Stimulated activated CD4-positive, alpha-beta T cell treated with anti-CD3 and anti-CD28 coated beads, TNF-alpha, amount 100 ng/mL, for 4 hours (primary cell): ENCODE measurements at regions not wholly inside any gene's neighbourhood (a gene's known extent, or its start where the extent isn't known, plus 50 kb on each side); places are given as distances from the start of the nearest gene placed in this dataset.

Source experiments
- DNase-seq, 3 experiments: peaks; one replicate each; pipeline ENCODE4 v3.0.0-alpha.2; 2020; ENCODE audit warnings: low read depth in 3 of 3

GRCh38 chr18:5091741-5092140 is 105.3 kb downstream of the AKAIN1 start:
- DNase-seq = no peak

GRCh38 chr18:5075297-5075696 is 121.8 kb downstream of the AKAIN1 start:
- no peak for DNase-seq

- peak in 1 of 3 experiments; percentile 9 for DNase-seq
Measured at GRCh38 chr18:5073026-5073944, 123.8 kb downstream of the AKAIN1 start.

GRCh38 chr18:5068851-5069250 is 128.2 kb downstream of the AKAIN1 start:
- DNase-seq = no peak

GRCh38 chr18:5066380-5066977 is 130.6 kb downstream of the AKAIN1 start:
- no peak for DNase-seq

GRCh38 chr18:5065615-5066014 is 131.4 kb downstream of the AKAIN1 start:
- no peak for DNase-seq

GRCh38 chr18:5064841-5065370 is 132.2 kb downstream of the AKAIN1 start:
- DNase-seq = no peak

GRCh38 chr18:5061785-5062184 is 135.3 kb downstream of the AKAIN1 start:
- DNase-seq = no peak

GRCh38 chr18:5060543-5060942 is 136.5 kb downstream of the AKAIN1 start:
- DNase-seq = no peak

GRCh38 chr18:5059696-5060032 is 137.4 kb downstream of the AKAIN1 start:
- no peak for DNase-seq

GRCh38 chr18:5058768-5059695 is 138.0 kb downstream of the AKAIN1 start:
- no peak for DNase-seq

- DNase-seq = peak in 2 of 3 experiments; percentile 6 to 20
Measured at GRCh38 chr18:5057386-5058348, 139.4 kb downstream of the AKAIN1 start.

GRCh38 chr18:5052491-5052890 is 144.6 kb downstream of the AKAIN1 start:
- DNase-seq = no peak

- DNase-seq = no peak
Measured at GRCh38 chr18:5051207-5051606, 145.8 kb downstream of the AKAIN1 start.

- no peak for DNase-seq
Measured at GRCh38 chr18:5049124-5049523, 147.9 kb downstream of the AKAIN1 start.

GRCh38 chr18:5040476-5040875 is 156.6 kb downstream of the AKAIN1 start:
- DNase-seq = no peak

- no peak for DNase-seq
Measured at GRCh38 chr18:5036523-5036922, 160.5 kb downstream of the AKAIN1 start.

GRCh38 chr18:5031216-5031615 is 165.8 kb downstream of the AKAIN1 start:
- DNase-seq = no peak

GRCh38 chr18:5030636-5031035 is 166.4 kb downstream of the AKAIN1 start:
- no peak for DNase-seq

GRCh38 chr18:5029592-5029991 is 167.5 kb downstream of the AKAIN1 start:
- DNase-seq = no peak

- DNase-seq = no peak
Measured at GRCh38 chr18:5024741-5025140, 172.3 kb downstream of the AKAIN1 start.
